ENCODE measurements at regions not wholly inside any gene's neighbourhood (a gene's known extent, or its start where the extent isn't known, plus 50 kb on each side); places are given as distances from the start of the nearest gene placed in this dataset.

GRCh38 chr15:96559087-96559486, 228.6 kb downstream of the NR2F2 start:
- no peak for DNase-seq (ENCODE audit: low spot score)
- in situ Hi-C loops (cut with HindIII; ENCODE audit: low sequenced_read_pairs): no loop called here

DNA sequence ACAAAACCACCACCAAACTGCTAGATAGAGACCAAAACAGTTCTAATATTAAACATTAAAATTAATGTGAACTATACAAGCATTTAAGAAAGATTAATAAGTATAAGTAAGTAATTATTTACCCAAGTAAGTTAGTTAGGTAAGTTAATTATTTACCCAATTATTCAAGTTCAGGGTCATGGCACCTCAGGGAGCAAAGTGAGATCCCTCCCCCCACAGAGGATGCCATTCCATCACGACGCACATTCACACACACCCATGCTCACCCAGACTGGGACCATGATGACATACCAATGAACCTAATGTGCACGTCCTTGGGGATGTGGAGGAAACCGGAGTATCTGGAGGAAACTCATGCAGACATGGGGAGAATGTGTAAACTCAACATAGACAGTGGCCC, 229.1 kb downstream of the NR2F2 start:
- DNase-seq (ENCODE audit: low spot score): no peak
- in situ Hi-C loops (cut with HindIII; ENCODE audit: low sequenced_read_pairs): no loop called here

DNA sequence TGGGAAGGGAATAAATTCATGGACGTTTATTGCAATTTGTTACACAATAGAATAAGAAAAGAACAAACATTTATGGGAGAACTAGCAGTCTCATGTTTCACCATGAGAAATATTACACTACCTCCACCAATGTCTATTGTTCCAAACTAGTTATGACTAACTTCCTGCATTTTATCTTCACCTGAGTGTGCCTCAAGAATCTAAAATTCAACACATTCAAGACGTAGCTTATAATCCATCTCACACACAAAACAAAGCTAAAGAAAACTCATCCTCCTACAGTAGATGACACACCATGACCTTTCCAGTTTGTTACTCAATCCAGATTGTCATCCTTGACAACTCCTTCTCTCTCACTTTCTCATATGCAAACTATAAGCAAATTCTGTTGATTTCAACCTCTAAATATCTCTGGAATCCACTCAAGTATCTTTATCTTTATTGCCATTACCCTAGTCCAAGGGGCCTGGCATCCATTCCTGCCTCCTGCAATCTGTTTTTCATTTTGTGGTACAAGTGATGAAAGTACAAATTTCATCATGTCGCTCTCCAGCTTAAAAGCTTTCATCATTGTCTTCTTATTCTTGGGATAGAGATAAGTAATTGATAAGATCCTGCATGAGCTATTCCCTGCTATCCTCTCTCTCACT, 229.9 kb downstream of the NR2F2 start:
- no peak for DNase-seq (ENCODE audit: low spot score)
- in situ Hi-C loops (cut with HindIII; ENCODE audit: low sequenced_read_pairs): no loop called here

GRCh38 chr15:96561593-96561992, 231.1 kb downstream of the NR2F2 start:
- no peak for DNase-seq (ENCODE audit: low spot score)
- in situ Hi-C loops (cut with HindIII; ENCODE audit: low sequenced_read_pairs): no loop called here

- DNase-seq (ENCODE audit: low spot score): no peak
Observed at GRCh38 chr15:96564546-96564945, 234.0 kb downstream of the NR2F2 start.

GRCh38 chr15:96565266-96565665, 234.8 kb downstream of the NR2F2 start:
- no peak for DNase-seq (ENCODE audit: low spot score)
- in situ Hi-C loops (cut with HindIII; ENCODE audit: low sequenced_read_pairs): no loop called here

More at GRCh38 chr15:96564546-96564945, 234.0 kb downstream of the NR2F2 start:
- in situ Hi-C loops (cut with HindIII; ENCODE audit: low sequenced_read_pairs): no loop called here

- DNase-seq (ENCODE audit: low spot score): no peak
- in situ Hi-C loops (cut with HindIII; ENCODE audit: low sequenced_read_pairs): no loop called here
Observed at GRCh38 chr15:96574782-96575181, 244.3 kb downstream of the NR2F2 start.

- in situ Hi-C loops (cut with HindIII; ENCODE audit: low sequenced_read_pairs): no loop called here
- DNase-seq (ENCODE audit: low spot score): no peak
Observed at GRCh38 chr15:96576596-96576995, 246.1 kb downstream of the NR2F2 start.

GRCh38 chr15:96578393-96578792, 247.9 kb downstream of the NR2F2 start:
- no peak for DNase-seq (ENCODE audit: low spot score)
- in situ Hi-C loops (cut with HindIII; ENCODE audit: low sequenced_read_pairs): no loop called here

DNA sequence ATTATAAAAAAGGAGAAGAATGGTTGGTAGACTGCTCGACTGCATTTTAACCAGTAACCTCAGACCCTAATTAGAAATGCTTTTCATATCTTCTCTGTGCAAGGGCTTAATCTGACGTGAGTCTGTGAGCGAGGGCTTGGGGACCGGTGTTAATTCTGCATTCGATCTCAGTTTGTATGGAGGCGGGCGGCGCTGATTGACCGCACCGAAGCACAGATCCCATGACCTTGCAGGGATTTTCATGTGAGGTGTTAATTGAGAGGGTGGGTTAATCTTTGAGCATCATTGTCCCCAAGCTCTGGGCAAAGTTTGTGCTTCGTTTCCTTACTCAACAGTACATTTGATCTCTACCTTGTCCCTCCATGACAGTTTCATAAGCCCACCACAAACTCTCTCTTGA, 250.9 kb downstream of the NR2F2 start:
- in situ Hi-C loops (cut with HindIII; ENCODE audit: low sequenced_read_pairs): no loop called here
- DNase-seq (ENCODE audit: low spot score): no peak

DNA sequence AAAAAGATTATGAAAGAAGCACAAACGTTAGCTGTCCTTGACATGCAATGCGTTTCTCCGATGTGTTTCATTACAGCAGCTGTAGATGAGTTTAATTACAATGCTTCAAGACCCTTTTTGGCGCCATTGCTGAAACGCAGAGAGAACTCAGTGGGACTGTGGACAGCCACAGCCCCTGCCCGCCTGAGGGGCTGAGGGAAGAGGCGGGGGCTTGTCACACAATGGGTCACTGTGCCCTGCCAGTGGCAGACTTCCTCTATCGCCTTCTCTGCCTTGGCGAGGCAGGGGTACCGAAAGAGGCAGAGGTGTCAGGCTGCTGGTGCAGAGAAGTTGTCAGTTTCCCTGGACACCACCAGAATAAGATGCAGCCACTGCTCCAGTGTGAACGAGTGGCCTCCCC, 252.0 kb downstream of the NR2F2 start:
- in situ Hi-C loops (cut with HindIII; ENCODE audit: low sequenced_read_pairs): no loop called here
- no peak for DNase-seq (ENCODE audit: low spot score)

DNA sequence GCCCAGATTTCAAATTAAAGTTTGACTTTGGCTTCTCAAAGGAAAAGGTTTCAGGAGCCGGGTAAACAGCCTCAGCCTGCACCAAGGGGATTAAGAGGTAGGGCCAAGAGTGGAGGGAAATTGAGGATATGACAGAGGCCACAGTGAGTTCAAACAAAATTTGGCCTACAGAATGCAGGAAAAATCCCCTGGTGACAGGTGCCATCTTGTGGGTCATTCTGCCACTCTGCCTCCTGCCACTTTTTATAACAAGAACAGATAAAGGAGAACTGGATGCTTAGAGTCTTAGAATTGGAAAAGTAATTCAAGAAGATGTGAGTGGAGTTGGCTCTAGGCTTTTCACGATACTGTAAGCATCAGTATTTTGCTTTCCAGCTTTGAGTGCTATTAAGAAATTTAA, 253.2 kb downstream of the NR2F2 start:
- in situ Hi-C loops (cut with HindIII; ENCODE audit: low sequenced_read_pairs): no loop called here
- DNase-seq (ENCODE audit: low spot score): no peak

DNA sequence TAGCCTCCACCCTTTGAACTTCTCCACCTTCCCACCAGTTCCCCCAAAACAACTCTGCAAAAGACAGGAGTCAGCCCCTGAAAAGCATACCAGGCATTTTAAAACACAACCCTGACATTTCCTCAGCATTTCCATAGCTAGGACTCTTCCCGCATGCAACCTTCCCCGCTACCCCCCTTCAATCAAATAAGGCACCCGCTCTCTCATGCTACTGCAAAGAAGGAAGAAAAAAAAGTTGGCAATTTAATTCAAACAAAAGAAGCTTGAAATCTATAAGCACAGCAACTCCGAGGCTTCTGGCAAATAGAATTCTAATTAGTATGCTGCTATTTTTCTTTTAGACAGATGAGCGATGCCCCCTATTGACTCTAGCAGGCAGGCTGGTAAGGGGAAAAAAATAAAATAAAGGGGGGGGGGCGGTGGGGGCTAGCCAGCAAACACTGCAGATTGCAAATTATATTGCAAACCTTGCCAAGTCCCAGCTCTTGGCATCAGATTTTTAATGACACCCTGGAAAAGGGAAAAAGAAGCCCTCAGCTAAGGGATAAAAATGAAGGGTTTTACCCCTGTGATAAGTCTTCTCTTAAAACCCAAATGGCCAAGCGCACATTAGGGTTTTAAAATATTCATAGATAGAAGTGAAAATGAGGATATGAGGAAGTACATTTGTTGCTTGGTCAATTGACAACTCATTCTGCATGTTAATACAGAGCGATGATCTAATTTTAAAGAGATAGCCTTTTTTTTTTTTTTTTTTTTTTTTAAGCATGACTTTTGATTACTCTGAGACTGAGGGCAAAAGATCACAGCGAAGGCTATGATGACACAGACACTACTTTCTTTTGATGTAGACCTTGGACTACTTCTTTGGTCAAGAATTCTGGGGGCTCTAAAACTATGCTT, 255.2 kb downstream of the NR2F2 start:
- no peak for DNase-seq (ENCODE audit: low spot score)
- in situ Hi-C loops (cut with HindIII; ENCODE audit: low sequenced_read_pairs): no loop called here

- in situ Hi-C loops (cut with HindIII; ENCODE audit: low sequenced_read_pairs): no loop called here
- DNase-seq (ENCODE audit: low spot score): no peak
Observed at GRCh38 chr15:96586901-96587300, 256.4 kb downstream of the NR2F2 start.

GRCh38 chr15:96589864-96590263, 259.4 kb downstream of the NR2F2 start:
- in situ Hi-C loops (cut with HindIII; ENCODE audit: low sequenced_read_pairs): no loop called here
- no peak for DNase-seq (ENCODE audit: low spot score)

- in situ Hi-C loops (cut with HindIII; ENCODE audit: low sequenced_read_pairs): no loop called here
- no peak for DNase-seq (ENCODE audit: low spot score)
Observed at GRCh38 chr15:96593735-96594134, 263.2 kb downstream of the NR2F2 start.

DNA sequence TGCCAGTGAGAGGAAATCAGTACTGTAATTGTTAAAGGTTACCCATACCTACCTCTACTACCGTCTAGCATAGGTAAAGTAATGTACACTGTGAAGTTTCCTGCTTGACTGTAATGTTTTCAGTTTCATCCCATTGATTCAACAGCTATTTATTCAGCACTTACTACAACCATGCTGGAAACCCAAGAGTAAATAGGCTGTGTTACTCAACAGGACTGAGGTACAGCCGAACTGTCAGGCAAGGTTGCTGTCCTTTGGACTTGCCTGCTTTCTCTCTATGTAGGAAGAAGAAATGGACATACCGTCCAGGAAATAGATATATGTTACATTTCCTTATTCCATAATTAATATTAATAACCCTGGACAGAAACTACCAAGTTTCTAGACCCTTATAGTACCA, 265.5 kb downstream of the NR2F2 start:
- DNase-seq (ENCODE audit: low spot score): no peak
- in situ Hi-C loops (cut with HindIII; ENCODE audit: low sequenced_read_pairs): no loop called here

- no peak for DNase-seq (ENCODE audit: low spot score)
- in situ Hi-C loops (cut with HindIII; ENCODE audit: low sequenced_read_pairs): no loop called here
Observed at GRCh38 chr15:96598514-96598913, 268.0 kb downstream of the NR2F2 start.

DNA sequence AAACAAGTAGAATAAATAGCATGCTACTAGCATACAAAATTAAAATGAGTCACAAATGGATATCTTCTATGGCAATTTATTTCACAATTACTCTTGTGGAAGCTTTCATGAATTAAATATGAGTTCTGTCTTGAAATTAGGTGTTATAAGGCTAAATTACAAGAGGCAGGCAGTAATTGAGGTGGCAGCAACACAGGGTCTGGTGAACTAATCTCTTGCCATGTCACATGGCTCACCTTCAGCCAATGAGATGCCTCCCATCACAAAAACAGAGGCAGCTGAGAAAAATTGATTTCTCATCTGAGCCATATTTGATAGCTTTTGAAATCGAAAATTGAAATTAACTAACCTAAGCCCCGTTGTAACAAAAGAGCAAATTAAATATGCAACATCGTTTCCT, 268.8 kb downstream of the NR2F2 start:
- no peak for DNase-seq (ENCODE audit: low spot score)
- in situ Hi-C loops (cut with HindIII; ENCODE audit: low sequenced_read_pairs): no loop called here

GRCh38 chr15:96600350-96600749, 269.9 kb downstream of the NR2F2 start:
- DNase-seq (ENCODE audit: low spot score): no peak
- in situ Hi-C loops (cut with HindIII; ENCODE audit: low sequenced_read_pairs): no loop called here

GRCh38 chr15:96606617-96607016, 276.1 kb downstream of the NR2F2 start:
- no peak for DNase-seq (ENCODE audit: low spot score)
- in situ Hi-C loops (cut with HindIII; ENCODE audit: low sequenced_read_pairs): no loop called here
